ENCODE measurements at regions not wholly inside any gene's neighbourhood (a gene's known extent, or its start where the extent isn't known, plus 50 kb on each side); places are given as distances from the start of the nearest gene placed in this dataset.

- DNase-seq, result peak; percentile 39
These were observed 71.0 kb downstream of the TMPRSS5 start for GRCh38 chr11:113634940-113635575.

DNA sequence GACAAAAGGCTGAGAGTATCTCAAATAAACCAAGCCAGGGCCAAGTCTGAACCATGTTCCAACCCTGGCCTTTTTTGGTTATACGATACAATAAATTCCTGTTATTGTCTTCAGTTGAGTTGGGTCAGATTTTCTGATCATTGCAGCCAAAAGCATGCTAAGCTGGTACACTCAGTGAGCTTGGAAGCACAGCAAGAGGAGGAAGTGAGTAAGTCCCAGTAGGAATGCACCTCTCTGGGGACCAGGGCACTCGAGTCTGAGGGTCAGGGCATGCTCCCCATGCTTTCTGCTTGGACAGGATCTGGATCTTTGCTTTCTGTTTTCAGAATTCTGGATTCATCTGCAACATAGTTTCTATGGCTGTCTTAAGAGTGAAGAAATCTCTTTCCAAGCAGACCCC is 73.1 kb downstream of the TMPRSS5 start:
- DNase-seq, result no peak

GRCh38 chr11:113629562-113629961 is 76.5 kb downstream of the TMPRSS5 start:
- DNase-seq, result peak; percentile 60

DNA sequence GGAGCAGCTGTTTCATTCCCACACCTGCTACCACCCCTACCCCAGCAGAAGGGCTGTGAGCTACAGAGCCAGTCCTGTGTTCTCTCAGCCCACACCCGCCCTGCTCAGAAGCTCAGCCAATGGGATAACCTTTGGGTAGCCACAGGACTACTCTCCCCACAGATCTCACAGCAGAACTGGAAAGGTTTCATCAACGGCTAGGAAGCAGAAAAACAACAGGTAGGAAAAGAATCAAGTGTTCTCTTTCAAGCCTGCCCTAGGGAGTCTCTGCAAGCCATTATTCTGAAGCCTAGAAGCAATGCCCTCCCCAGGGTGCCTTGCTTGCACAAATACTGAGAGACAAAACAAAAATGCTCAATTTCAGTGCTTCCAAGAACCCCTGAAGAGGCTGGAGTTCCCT is 77.2 kb downstream of the TMPRSS5 start:
- DNase-seq, result peak; percentile 96

GRCh38 chr11:113627946-113628345 is 78.2 kb downstream of the TMPRSS5 start:
- DNase-seq, result no peak

GRCh38 chr11:113627297-113627696 is 78.8 kb downstream of the TMPRSS5 start:
- no peak for DNase-seq

- no peak for DNase-seq
These were observed 79.4 kb downstream of the TMPRSS5 start for GRCh38 chr11:113626736-113627135.

- no peak for DNase-seq
These were observed 83.0 kb downstream of the TMPRSS5 start for GRCh38 chr11:113623114-113623513.

- DNase-seq, result no peak
These were observed 87.7 kb downstream of the TMPRSS5 start for GRCh38 chr11:113618360-113618759.

DNA sequence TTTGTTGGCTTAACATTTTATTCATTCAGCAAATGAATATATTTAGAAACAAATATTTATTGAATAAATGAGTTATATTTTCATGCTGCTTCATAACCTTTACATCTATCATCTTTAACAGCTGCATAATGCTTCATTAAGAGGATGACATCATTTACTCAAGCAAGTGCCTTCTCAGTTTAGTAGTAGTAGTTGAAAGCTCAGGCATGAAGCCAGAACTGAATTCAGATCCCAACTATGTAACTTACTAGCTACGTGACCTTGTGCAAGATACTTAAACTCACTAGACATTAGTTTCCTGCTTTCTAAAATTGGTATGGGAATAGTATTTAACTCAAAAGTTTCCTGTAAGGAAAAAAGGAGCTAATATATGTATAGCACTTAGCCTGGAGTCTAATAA is 90.3 kb downstream of the TMPRSS5 start:
- DNase-seq, result no peak

- DNase-seq, result peak; percentile 83
These were observed 91.0 kb downstream of the TMPRSS5 start for GRCh38 chr11:113615098-113615497.

- DNase-seq, result no peak
These were observed 92.0 kb downstream of the TMPRSS5 start for GRCh38 chr11:113614097-113614496.

DNA sequence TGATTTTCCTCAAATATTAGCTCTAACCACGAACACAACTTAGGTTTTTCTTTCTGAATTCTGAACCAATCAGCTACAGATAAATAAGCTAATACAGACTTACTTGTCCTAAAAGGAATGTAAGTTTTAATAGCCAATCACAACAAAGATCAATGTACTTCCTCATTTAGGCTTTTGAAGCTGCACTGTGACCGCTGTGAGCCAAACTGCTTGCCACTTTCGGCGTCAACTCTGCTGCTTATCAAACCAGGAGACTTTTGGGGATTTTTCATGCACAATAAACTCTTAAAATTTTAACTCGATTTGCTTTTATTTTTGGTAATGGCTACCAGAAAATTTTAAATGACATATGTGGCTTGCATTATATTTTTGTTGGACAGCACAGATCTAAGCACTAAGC is 92.5 kb downstream of the TMPRSS5 start:
- DNase-seq, result no peak

- DNase-seq, result no peak
These were observed 101.9 kb downstream of the TMPRSS5 start for GRCh38 chr11:113604186-113604585.

DNA sequence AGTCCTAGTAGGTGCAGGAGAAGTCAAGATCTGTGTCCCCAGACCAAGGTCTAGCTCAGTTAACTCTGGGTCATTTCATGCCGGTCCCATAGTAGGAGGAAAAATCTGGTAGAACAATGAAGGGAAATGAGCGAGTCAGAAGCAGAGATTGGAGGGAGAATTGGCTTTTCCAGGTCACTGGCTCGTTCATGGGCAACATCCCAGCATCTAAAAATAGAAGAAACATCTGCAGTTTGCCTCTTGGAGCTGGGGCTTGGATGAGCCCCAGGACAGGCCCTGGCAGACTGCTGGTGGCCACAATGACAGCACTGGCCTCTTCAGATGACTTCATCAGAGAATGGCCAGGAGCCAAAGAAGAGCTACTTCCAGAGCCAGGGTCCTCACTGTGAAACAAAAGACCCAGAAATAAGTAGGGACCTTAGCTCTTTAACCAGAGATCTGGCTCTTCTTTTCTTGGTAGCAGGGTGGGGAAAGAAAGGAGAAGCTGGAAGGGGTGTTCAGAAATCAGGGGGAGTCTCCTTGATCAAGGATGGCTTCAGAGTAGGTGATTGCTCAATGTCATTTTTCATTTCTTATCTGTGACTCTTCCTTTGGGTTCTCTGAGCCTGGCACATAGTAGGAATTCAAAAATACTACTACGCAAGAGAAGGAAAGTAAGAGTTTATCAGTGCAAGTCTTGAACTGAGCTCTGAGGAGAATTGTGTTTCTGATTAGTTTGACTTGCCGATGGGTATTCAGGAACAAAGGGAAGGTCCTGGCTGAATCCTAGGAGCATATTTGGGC is 102.6 kb downstream of the TMPRSS5 start:
- no peak for DNase-seq

- no peak for DNase-seq
These were observed 103.6 kb downstream of the TMPRSS5 start for GRCh38 chr11:113602483-113602882.

DNA sequence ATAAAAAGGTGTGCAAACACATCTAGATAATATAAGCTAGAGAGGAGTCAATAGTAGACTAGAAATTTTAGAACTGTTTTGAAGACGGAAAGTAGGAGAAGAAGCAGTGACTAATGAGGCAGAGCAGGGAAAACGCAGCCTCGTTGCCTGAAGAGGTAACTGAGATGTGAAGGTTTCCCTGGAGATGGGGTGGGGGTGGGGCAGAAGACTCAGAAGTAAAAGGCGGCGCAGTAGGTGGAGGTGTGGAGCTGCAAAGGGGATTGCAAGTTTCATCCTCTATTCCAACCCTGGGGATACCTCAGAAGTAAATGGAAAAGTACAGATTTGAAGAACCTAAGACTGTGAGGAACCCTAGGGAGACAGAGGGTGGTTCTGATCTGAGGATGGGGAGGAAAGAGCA is 109.5 kb downstream of the TMPRSS5 start:
- DNase-seq, result no peak

DNA sequence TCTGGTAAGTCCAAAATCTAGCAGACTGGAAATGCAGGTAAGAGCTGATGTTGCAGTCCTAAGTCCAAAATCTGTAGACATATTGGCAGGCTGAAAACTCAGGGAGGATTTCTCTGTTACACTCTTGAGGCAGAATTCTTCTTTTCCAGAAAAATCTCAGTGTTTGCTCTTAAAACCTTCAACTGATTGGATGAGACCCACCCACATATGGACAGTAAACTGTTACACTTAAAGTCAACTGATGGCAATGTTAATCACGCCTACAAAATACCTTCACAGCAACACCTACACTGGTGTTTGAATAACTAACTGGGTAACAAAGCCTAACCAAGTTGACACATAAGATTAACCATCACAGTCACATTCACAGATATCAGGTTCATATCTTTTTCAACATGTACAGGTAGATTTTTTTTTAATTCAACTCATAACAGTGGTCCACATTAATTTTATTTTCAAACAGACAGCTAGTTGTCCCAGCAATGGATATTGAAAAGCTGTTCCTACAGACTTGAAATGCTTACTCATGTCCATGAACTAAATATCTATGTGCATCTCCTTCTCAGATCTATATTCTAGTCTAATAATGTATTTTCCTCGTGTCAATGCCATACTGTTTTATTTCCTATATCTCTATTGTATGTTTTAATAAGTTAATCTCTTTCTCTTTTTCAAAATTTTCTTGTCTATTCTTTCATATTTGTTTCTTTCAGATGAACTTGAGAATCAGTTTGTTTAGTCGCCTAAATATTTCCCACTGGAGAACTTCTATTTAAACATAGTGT is 110.1 kb downstream of the TMPRSS5 start:
- no peak for DNase-seq

DNA sequence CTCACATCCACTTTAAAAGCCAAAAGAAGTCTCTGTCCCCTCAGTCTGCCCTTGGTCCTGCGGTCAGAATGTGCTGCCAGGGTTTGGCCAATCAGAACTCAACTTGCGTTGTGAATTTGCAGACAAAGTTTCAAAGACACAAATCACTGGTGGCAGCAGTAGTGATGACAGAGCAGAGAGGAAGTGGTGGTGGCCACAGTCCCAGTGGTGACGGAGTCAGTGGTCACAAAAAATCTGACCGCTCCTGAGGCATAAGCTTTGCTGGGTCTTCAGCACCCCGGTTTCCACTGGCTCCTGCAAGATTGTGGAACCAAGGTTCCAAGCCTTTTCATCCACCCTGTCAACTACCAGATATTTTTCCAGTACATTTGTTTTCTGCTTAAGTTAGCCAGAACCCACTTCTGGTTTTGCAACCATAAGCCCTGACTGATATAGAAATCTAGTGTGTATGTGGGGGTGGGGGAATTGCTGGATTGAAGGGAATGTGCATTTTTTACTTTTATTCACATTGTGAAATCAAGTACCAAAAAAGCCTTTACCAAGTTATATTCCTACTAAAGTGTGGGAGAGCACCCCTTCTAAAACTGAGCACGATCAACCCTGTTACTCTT is 112.3 kb downstream of the TMPRSS5 start:
- DNase-seq, result no peak

DNA sequence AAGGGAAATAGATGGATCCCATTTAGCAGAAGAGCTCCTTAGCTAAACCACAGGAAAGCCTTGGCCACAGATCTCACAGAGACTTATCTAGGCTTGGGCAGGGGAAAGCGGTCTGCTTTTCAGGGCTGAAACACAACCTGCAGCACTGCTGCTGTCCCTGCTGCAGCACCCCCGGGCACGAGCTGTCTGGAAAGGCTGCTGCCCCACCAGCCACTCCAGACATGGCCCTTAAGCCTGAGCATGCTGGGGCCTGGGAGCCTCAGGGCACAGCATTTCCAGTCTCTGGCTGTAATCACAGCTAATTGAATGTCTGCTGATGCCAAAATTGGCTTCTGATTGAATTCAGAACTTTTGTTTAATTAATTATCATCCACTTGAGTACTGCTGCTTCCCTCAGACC is 115.0 kb downstream of the TMPRSS5 start:
- peak; percentile 40 for DNase-seq

GRCh38 chr11:113587308-113587739 is 112.1 kb upstream of the DRD2 start:
- DNase-seq, result no peak

- no peak for DNase-seq
These were observed 109.2 kb upstream of the DRD2 start for GRCh38 chr11:113584371-113584770.

DNA sequence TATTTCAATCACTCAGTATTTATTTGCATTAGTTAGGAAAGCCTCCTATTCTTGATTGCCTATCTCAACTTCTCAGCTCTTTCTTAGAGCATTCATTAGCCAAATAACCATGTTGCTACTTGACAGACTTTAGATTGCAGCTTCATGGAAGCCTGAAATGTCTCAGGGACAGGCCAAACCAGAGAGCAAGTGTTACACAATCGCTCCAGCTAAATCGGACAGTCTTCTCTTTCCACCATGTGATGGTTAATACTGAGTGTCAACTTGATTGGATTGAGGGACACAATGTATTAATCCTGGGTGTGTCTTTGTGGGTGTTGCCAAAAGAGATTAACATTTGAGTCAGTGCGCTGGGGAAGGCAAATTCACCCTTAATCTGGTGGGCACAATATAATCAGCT is 106.5 kb upstream of the DRD2 start:
- DNase-seq, result no peak
